Panc1 (cell line): ENCODE measurements at regions not wholly inside any gene's neighbourhood (a gene's known extent, or its start where the extent isn't known, plus 50 kb on each side); places are given as distances from the start of the nearest gene placed in this dataset.

Experiments used
- ATAC-seq: fragments of 200-7000 bp; cut with Tn5 transposase; 2 replicates; pipeline ENCODE4 v1.9.1; 2020; ENCODE audit warnings: mild to moderate bottlenecking, moderate library complexity
- BruUV-seq: library from RNA; stranded (reverse); fragments of 400-500 nt; replicated peaks from 2 replicates; lab custom pipeline; 2021; lab: Mats Ljungman, UMichigan
- CTCF ChIA-PET: fragments of 300-600 bp; sonication (Branson Sonifier 250); formaldehyde crosslinking; loops from one replicate; lab custom pipeline; 2022; ENCODE audit warnings: antibody characterized with exemption; lab: Charles Lee
- POLR2A ChIA-PET: fragments of 300-600 bp; sonication (Branson Sonifier 250); formaldehyde crosslinking; loops from one replicate; lab custom pipeline; 2022; ENCODE audit warnings: antibody characterized with exemption; lab: Charles Lee
- DNase-seq: peaks from one replicate; pipeline ENCODE4 v3.0.0-alpha.2; 2010; ENCODE audit warnings: low read depth, low spot score
- H3K27ac ChIP-seq: 2 replicates; pipeline ENCODE4 v1.5.1; 2011; ENCODE audit warnings: mild to moderate bottlenecking, low read length, inconsistent platforms
- H3K27me3 ChIP-seq: fragments of 200-500 bp; sonication (Bioruptor generic); 2 replicates; pipeline ENCODE4 v1.6.0; 2014; ENCODE audit warnings: low read length, inconsistent platforms; ENCODE audit not compliant: control insufficient read depth, insufficient read depth
- H3K36me3 ChIP-seq: fragments of 200-500 bp; sonication (Bioruptor generic); 2 replicates; pipeline ENCODE4 v1.5.1; 2014; ENCODE audit warnings: inconsistent platforms, mild to moderate bottlenecking, low read length, moderate library complexity; ENCODE audit not compliant: control insufficient read depth, insufficient read depth
- H3K4me1 ChIP-seq: 2 replicates; pipeline ENCODE4 v1.5.1; 2011; ENCODE audit warnings: inconsistent platforms, mild to moderate bottlenecking, low read length, moderate library complexity; ENCODE audit not compliant: control insufficient read depth, insufficient read depth
- H3K4me3 ChIP-seq, 2 experiments: 2 replicates each; pipeline ENCODE4 v1.5.1; 2011 to 2012; ENCODE audit warnings: low read depth in 2 of 2, low read length in 2 of 2, mild to moderate bottlenecking in 2 of 2, inconsistent platforms in 1 of 2, moderate library complexity in 1 of 2
- H3K9me3 ChIP-seq: fragments of 200-500 bp; sonication (Bioruptor generic); 2 replicates; pipeline ENCODE4 v1.5.1; 2014; ENCODE audit warnings: low read depth, mild to moderate bottlenecking, inconsistent platforms, low read length, moderate library complexity; ENCODE audit not compliant: control insufficient read depth, insufficient read depth
- POLR2AphosphoS5 ChIP-seq: IDR thresholded peaks from 2 replicates; pipeline ENCODE4 v1.6.1; 2012; ENCODE audit warnings: mild to moderate bottlenecking, low read depth, low read length, moderate library complexity
- SIN3A ChIP-seq: IDR thresholded peaks from 2 replicates; pipeline ENCODE4 v1.6.1; 2012; ENCODE audit warnings: low read depth, mild to moderate bottlenecking, low read length, moderate library complexity, borderline replicate concordance; ENCODE audit not compliant: insufficient read depth
- TCF7L2 ChIP-seq: IDR thresholded peaks from 2 replicates; pipeline ENCODE4 v1.6.1; 2011; ENCODE audit warnings: mild to moderate bottlenecking, low read depth, low read length, inconsistent platforms
- in situ Hi-C: cut with HindIII; loops from 2 replicates; pipeline ENCODE4 v1.10.0; 2016; ENCODE audit warnings: low sequenced_read_pairs, low pct_unique_long_range_greater_than_20kb
- intact Hi-C: fragments of 100-400 bp; cut with micrococcal nuclease; formaldehyde crosslinking; loops from one replicate; pipeline ENCODE4 v1.10.0; 2022; ENCODE audit not compliant: unreplicated experiment
- TF ChIP-seq, protein P1 (sequence below): fragments of 450-650 bp; IDR thresholded peaks from 2 replicates; pipeline ENCODE4 v1.5.1; 2017; ENCODE audit warnings: mild to moderate bottlenecking
- TF ChIP-seq, protein P2 (sequence below), 2 experiments: IDR thresholded peaks; 2 replicates each; pipeline ENCODE4 v1.6.1; 2011 to 2012; ENCODE audit warnings: low read depth in 2 of 2, control low read depth in 1 of 2, low read length in 1 of 2, mild to moderate bottlenecking in 1 of 2, moderate library complexity in 1 of 2; ENCODE audit not compliant: insufficient read depth in 1 of 2

DNA sequence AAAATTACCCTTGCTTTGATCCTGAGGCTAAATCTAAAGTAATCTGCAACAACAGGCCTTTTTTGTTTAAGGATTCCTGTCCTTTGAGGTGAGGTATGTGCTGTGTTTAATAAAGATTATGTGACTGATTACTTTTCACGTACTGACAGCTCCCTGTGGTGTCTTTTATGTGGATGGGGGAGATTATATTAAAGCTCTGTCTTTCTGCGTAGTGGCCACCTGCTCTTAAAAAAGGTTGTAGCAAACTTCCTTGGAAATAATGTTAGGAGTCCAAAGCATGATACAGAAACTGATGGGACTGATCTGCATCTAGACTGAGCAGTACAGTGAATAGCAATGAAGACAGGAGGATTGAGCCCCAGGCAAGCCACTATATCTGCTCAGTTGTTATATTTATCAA lies 453.0 kb upstream of the GOLIM4 start:
- no peaks in the 10 kb centered on the region for H3K9me3 ChIP-seq
- intact Hi-C loops (no loop called here), in situ Hi-C loops (no loop called here)
- H3K27ac ChIP-seq, result no peak overlapping the region
- CTCF ChIA-PET, result no interaction called here
- ATAC-seq (no peak), DNase-seq (no peak)
- no peaks in the 10 kb centered on the region for H3K36me3 ChIP-seq
- no peaks in the 10 kb centered on the region for H3K27me3 ChIP-seq
- no TSS peak for BruUV-seq
- POLR2A ChIA-PET, result no interaction called here
- no peak overlapping the region for H3K4me3 ChIP-seq
- H3K4me1 ChIP-seq, result no peaks in the 10 kb centered on the region
- TF ChIP-seq TCF7L2, result no peak
- TF ChIP-seq POLR2AphosphoS5, result no peak
- TF ChIP-seq, protein P1, sequence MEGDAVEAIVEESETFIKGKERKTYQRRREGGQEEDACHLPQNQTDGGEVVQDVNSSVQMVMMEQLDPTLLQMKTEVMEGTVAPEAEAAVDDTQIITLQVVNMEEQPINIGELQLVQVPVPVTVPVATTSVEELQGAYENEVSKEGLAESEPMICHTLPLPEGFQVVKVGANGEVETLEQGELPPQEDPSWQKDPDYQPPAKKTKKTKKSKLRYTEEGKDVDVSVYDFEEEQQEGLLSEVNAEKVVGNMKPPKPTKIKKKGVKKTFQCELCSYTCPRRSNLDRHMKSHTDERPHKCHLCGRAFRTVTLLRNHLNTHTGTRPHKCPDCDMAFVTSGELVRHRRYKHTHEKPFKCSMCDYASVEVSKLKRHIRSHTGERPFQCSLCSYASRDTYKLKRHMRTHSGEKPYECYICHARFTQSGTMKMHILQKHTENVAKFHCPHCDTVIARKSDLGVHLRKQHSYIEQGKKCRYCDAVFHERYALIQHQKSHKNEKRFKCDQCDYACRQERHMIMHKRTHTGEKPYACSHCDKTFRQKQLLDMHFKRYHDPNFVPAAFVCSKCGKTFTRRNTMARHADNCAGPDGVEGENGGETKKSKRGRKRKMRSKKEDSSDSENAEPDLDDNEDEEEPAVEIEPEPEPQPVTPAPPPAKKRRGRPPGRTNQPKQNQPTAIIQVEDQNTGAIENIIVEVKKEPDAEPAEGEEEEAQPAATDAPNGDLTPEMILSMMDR, result no peak
- TF ChIP-seq, protein P2, sequence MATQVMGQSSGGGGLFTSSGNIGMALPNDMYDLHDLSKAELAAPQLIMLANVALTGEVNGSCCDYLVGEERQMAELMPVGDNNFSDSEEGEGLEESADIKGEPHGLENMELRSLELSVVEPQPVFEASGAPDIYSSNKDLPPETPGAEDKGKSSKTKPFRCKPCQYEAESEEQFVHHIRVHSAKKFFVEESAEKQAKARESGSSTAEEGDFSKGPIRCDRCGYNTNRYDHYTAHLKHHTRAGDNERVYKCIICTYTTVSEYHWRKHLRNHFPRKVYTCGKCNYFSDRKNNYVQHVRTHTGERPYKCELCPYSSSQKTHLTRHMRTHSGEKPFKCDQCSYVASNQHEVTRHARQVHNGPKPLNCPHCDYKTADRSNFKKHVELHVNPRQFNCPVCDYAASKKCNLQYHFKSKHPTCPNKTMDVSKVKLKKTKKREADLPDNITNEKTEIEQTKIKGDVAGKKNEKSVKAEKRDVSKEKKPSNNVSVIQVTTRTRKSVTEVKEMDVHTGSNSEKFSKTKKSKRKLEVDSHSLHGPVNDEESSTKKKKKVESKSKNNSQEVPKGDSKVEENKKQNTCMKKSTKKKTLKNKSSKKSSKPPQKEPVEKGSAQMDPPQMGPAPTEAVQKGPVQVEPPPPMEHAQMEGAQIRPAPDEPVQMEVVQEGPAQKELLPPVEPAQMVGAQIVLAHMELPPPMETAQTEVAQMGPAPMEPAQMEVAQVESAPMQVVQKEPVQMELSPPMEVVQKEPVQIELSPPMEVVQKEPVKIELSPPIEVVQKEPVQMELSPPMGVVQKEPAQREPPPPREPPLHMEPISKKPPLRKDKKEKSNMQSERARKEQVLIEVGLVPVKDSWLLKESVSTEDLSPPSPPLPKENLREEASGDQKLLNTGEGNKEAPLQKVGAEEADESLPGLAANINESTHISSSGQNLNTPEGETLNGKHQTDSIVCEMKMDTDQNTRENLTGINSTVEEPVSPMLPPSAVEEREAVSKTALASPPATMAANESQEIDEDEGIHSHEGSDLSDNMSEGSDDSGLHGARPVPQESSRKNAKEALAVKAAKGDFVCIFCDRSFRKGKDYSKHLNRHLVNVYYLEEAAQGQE (IDR thresholded peaks at IDR 0.05; ENCODE audit: insufficient read depth in 1 of 2, low read depth in 2 of 2, low read length in 1 of 2), result no peak
- no peak for TF ChIP-seq SIN3A

DNA sequence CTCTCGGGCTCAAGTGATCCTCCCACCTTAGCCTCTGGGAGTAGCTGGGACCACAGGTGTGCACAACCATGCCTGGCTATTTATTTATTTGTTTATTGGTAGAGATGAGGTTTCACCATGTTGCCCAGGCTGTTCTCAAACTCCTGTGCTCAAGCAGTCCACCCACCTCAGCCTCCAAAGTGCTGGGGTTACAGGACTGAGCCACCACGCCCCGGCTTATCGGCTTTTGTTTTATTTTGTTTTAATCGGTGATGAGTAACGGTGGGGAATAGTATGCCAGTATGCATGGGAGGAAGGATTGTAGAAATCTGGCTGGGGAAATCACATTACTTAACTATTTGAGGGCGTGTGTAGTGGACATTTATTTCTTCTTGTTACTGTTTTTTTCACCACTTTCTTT lies 451.0 kb upstream of the GOLIM4 start:
- no TSS peak for BruUV-seq
- Histone ChIP-seq H3K27me3 (no peaks in the 10 kb centered on the region), H3K27ac (no peak overlapping the region), H3K36me3 (no peaks in the 10 kb centered on the region), H3K4me1 (no peaks in the 10 kb centered on the region), H3K9me3 (no peaks in the 10 kb centered on the region), H3K4me3 (no peak overlapping the region)
- ATAC-seq, result no peak
- in situ Hi-C loops, result no loop called here
- intact Hi-C loops, result no loop called here
- TF ChIP-seq, protein P1, result no peak
- TF ChIP-seq, protein P2 (IDR thresholded peaks at IDR 0.05; ENCODE audit: insufficient read depth in 1 of 2, low read depth in 2 of 2, low read length in 1 of 2), result no peak
- TF ChIP-seq POLR2AphosphoS5, result no peak
- TF ChIP-seq SIN3A, result no peak
- TF ChIP-seq TCF7L2, result no peak
- DNase-seq, result no peak
- CTCF ChIA-PET, result no interaction called here
- POLR2A ChIA-PET, result no interaction called here
